Hepatocyte (in vitro differentiated cells): ENCODE measurements at regions not wholly inside any gene's neighbourhood (a gene's known extent, or its start where the extent isn't known, plus 50 kb on each side); places are given as distances from the start of the nearest gene placed in this dataset.

Experiments
- CTCF ChIP-seq: fragments of 200-600 bp; sonication (generic); IDR thresholded peaks from 2 replicates; pipeline ENCODE4 v1.5.1; 2016; ENCODE audit warnings: antibody characterized with exemption, mild to moderate bottlenecking; ENCODE audit not compliant: poor library complexity
- EZH2 ChIP-seq: fragments of 200-600 bp; sonication (generic); IDR thresholded peaks from 2 replicates; pipeline ENCODE4 v1.6.1; 2016; ENCODE audit warnings: antibody characterized with exemption, mild to moderate bottlenecking, borderline replicate concordance
- EZH2phosphoT487 ChIP-seq: fragments of 200-600 bp; sonication (generic); IDR thresholded peaks from one replicate; pipeline ENCODE4 v1.6.1; 2018; ENCODE audit warnings: antibody characterized with exemption, mild to moderate bottlenecking, low read depth, moderate library complexity; ENCODE audit not compliant: unreplicated experiment, severe bottlenecking

GRCh38 chr2:237198164-237198855 lies 112.6 kb downstream of the COPS8 start:
- TF ChIP-seq CTCF (no peak), EZH2 (no peak), EZH2phosphoT487 (no peak)
